GM18517 (cell line): ENCODE measurements at regions not wholly inside any gene's neighbourhood (a gene's known extent, or its start where the extent isn't known, plus 50 kb on each side); places are given as distances from the start of the nearest gene placed in this dataset.

Experiments used
- ATAC-seq: cut with Tn5 transposase; IDR thresholded peaks from one replicate; pipeline ENCODE4 v1.9.1; 2021; ENCODE audit warnings: mild to moderate bottlenecking, moderate library complexity; ENCODE audit not compliant: unreplicated experiment

- ATAC-seq: no peak
These were observed 477.1 kb downstream of the CAAP1 start for GRCh38 chr9:26415528-26415927.

- no peak for ATAC-seq
These were observed 479.0 kb downstream of the CAAP1 start for GRCh38 chr9:26413611-26414010.

GRCh38 chr9:26412446-26412845 is 480.2 kb downstream of the CAAP1 start:
- ATAC-seq: no peak

GRCh38 chr9:26406676-26407075 is 485.9 kb downstream of the CAAP1 start:
- no peak for ATAC-seq

- ATAC-seq: no peak
These were observed 493.0 kb downstream of the CAAP1 start for GRCh38 chr9:26399556-26399955.

GRCh38 chr9:26394025-26394424 is 498.6 kb downstream of the CAAP1 start:
- ATAC-seq: no peak

GRCh38 chr9:26392639-26393038 is 500.0 kb downstream of the CAAP1 start:
- ATAC-seq: no peak

DNA sequence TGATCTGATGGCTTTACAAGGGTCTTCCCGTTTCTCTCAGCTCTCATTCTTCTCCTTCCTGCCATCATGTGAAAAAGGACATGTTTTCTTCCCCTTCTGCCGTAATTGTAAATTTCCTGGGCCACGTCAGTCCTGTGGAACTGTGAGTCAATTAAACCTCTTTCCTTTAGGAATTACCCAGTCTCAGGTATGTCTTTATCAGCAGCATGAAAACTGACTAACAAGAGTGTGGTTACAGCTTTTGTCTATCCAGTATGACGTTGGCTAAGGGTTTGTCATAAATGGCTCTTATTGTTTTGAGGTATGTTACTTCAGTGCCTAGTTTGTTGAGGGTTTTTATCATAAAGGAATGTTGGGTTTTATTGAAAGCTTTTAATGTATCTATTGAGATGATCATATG is 501.6 kb downstream of the CAAP1 start:
- no peak for ATAC-seq

DNA sequence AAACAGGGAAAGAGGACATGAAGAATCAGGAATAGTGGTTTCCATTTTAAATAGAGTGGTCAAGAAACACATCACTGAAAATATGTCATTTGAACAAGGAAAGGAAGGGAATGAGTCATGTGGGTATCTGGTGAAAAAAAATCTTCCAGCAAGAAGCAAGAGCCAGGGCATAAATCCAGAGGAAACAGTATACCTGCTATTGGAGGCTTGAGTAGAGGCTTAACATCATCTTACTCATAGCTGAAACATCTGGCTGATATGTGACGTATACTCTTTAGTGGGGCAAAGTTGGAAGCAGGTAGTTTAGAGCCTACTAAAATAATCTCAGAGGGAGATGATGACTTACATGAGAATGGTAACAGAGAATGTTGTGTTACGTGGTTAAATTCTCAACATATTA is 517.2 kb downstream of the CAAP1 start:
- ATAC-seq: no peak

DNA sequence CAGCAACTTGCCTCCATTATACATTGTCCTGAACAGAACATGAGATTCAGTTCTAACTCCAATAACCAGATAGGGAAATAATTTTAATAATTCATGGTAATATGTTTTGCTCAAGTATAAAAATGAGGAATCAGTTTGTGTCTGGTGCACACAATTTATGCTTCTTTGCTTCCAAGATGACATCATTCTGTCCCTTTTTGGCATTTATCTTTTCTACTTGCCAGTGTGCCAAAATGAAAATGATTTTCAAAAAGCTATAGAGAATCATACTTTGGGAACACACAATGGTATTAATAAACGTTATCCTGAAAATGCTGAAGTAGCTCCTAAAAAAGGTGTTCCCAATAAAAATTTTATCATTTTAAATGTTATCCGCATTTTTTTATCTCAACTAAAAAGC is 519.0 kb downstream of the CAAP1 start:
- ATAC-seq: no peak

GRCh38 chr9:26371236-26371635 is 521.4 kb downstream of the CAAP1 start:
- ATAC-seq: no peak

DNA sequence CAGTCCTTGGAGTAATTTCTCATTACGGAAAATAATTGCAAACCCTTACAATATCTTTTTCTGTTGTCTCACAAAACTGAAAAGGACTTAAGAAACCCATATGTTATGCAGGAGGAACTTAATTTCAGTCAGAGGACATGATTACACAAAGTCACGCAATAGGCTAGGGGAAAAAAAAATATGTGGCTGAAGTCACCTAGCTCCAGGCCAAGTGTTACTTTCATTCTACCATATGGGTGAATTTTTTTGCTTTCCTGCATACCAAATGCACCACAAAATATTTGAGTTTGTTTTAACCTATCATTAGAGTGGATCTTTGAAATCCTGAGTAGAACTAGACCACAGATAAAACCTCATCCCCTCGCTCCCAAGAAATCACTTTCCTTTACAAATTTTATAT is 523.5 kb downstream of the CAAP1 start:
- no peak for ATAC-seq

DNA sequence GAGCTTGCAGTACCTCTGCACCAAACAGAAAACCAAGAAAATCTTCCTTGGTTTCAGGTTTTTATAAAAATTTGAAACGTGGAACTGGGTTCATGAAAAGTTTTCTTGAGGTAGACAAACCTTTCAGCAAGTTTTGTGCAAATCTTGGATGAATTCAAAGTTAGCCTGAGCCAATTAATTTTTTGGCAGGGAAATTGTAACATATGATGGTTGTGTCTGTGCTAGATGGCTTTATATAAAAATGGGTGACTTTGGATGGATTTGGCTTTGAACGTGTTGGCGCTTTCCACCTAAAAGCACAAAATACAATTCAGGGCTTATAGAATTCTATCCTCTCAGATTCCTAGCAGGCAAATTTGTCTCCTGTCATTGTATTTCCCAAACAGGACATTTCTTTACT is 524.4 kb downstream of the CAAP1 start:
- ATAC-seq: no peak

DNA sequence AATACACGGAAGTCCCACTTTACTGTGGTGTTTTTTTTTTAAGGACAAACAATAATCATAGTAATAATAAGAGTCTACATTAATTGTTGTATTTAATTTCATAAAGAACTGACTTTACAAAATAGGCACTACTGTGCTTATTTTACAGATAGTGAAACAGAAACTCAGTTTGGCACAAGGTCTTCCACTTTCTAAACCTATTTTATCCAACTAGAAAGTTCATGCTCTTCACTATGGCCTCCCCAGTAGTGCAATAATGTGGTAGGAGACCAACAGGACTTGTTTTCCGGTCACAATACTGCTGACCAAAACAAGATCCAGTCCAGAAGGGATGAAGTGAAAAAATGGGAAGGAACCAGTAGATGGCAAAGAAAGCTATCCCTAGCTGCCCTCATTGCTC is 531.6 kb downstream of the CAAP1 start:
- no peak for ATAC-seq

GRCh38 chr9:26358836-26359235 is 533.8 kb downstream of the CAAP1 start:
- ATAC-seq: no peak

GRCh38 chr9:26357803-26358344 is 534.7 kb downstream of the CAAP1 start:
- ATAC-seq: no peak

DNA sequence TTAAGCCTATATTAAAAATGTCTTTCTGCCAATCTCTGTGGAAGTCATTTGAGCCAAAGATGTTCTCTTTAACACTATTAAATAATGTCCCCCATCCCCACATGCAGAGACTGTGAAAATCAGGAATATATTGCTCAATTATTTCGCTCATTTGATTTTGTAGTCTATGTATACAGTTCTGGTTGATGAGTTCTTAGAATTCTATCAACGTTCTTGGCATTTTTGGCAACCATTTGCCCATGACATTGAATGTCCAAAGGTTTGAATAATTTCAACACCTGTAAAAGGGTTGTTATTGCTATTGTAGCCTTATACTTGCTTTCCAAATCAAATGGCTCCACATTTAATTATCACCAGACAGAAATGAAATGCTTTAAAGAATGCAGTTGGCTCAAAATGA is 536.1 kb downstream of the CAAP1 start:
- ATAC-seq: no peak

- no peak for ATAC-seq
These were observed 545.6 kb downstream of the CAAP1 start for GRCh38 chr9:26346942-26347477.

GRCh38 chr9:26341545-26341944 is 551.1 kb downstream of the CAAP1 start:
- ATAC-seq: no peak

DNA sequence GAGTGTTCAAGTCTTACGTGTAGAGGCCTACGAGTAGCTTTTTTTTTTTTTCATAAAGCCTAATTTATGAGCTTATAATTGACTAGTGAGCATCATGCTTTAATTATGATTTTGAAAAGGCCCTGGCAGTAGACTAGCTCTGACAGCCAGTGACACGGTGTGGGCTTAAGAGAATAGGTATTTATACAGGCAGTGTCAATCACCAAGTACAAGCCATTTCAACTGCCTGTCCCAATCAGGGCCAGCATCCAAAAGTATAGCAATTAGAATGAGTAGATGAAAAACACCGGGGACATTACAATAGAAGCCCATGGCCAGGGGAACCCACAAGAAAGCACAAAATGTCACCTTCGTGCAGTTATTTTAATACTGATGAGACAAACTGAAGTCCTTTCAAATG is 552.8 kb downstream of the CAAP1 start:
- ATAC-seq: no peak

- ATAC-seq: no peak
These were observed 557.5 kb downstream of the CAAP1 start for GRCh38 chr9:26335116-26335515.

DNA sequence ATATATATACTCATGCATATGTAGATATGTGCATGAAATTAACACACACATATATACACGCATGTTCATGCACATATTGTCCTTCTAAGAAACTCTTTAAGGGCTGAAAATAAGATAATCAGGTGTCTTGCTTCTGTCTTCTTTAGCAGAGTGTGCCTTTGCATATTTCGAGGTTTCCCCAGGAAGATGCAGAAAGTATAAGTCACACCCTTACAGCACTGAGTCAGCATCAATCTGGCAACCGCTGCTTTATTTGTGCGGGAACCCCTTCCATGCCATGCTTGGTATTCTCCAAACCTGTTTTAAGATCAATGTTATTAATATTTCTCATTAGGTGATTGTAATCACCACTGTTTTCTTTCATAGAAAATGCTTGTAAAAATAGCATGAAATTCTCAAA is 557.9 kb downstream of the CAAP1 start:
- no peak for ATAC-seq

DNA sequence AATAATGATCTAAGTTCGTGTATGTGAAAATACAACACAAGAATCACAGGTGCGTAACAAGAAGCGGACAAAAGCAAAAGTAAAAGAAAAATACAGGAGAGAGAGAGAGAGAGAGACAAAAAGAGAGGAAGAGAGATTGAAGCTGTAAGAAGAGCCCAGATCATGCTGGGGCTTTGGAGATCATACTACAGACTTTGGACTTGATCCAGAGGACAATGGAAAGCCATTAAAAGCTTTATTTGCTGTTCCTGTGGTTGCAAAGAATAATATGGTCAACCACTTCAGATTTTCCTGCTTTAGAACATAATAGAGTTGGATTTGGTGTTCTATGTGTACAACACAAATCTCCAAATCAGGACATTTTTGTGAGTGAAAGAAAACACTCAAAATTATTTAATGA is 561.4 kb downstream of the CAAP1 start:
- no peak for ATAC-seq
